GM21529 (cell line): ENCODE measurements at regions not wholly inside any gene's neighbourhood (a gene's known extent, or its start where the extent isn't known, plus 50 kb on each side); places are given as distances from the start of the nearest gene placed in this dataset.

ENCODE experiments used
- ATAC-seq: cut with Tn5 transposase; IDR thresholded peaks from one replicate; pipeline ENCODE4 v1.9.1; 2021; ENCODE audit not compliant: unreplicated experiment

DNA sequence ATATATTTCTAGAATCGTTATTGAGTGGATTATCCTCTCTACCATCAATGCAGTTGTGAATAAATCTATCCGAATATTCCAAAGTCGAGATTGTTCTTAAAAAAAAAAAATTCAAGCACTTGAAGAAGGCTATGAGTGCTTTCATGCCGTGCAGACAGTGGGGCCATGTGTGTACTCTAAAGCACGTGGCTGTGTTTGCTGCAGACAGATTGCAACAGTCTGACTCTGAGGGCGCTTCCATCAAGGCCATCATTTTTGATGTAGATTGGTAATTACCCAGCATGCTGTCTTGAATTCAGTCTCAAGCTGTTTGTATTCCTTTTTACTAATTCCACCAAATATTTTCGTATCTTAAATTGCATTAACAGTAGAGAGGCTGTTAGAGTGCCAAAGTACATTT, 325.9 kb upstream of the LINC00305 start:
- no peak for ATAC-seq

DNA sequence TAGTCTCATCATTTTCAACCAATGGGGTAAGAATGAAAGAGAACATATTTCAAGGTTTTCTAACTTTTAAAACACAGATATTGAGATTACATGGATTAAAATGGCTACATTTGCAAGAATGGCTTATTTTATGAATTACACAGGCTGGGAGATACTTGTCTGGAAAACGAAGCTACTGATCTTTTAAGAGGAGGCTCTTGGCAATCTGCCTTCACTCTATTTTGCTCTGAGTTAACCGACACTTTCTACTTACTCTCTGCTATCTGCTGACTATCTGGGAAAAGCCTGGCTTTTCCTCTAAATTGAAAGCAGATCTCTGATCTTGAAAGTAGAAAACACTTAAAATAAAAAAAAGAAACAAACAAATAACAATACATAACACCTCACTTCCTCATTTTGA, 325.4 kb upstream of the LINC00305 start:
- ATAC-seq, result no peak

DNA sequence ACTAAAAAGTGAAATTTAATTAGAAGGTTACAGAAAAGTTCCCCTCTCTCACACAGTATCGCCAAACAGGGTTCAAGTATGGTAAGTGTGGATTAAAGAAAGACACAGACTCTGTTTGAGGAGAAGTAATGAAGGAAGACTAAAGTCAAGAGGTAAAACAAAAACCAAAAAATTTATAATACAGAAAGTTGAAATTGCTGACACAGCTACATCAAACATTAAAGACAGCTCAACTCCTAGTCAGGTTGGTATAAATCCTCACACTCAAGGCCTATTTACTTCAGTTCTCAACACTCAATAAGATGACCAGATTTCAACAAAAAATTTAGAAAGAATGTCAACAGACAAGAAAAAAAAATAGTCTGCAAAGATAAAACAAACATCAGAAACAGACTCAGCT, 300.5 kb upstream of the LINC00305 start:
- ATAC-seq, result no peak

DNA sequence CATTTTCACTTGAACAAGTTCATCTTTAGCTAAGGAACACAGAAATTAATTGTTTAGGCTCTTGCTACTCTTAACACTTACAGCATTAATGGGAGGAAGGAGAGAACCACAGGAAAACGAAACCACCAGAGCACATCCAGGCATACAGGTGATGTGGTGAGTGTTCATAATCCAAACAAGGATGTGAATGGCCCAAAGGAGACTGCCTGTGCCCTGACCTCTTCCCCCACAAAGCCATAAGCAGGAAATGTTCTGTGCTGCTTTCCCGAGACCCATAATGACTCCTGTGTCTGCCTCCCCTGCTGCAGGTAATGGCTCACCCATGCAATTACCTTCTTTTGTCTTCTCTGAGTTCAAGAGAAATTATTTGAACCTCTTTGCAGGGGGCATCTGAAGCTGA, 295.9 kb upstream of the LINC00305 start:
- no peak for ATAC-seq

DNA sequence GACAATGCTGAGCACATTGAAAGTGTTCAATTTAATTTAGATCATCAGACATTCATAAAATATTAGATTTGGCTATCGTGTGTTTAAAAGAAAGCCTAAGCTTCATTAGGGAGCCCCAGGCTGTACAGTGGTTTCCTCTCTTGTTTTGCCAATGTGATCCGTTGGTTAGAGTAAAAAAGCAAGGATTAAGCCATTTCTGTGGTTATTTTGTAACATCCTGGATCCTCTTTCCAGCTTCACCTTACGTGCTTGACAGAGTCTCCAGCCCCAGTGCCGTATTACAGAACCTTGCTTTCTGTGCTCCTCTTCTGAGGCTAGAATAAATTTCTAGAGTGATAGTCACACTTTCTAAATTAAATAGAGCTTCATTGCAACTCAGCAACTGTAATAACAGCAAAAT, 289.3 kb upstream of the LINC00305 start:
- no peak for ATAC-seq

DNA sequence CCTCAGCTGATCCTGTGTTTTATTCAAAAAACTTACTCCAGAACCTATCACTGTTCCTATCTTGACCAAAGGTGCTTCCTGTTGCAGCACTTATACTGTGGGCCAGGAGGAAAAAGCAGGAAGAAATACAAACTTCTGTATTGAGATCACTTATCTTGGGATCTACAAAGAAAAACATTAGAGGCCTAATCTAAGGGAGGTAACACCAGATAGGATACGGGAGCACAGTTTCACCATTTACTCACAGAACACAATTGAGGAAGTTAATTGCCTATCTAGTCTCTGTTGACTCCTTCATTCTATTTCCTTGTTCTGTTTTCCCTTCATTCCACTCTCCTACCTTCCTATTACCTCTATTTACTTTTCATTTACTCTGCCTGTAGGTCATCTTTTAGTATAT, 287.2 kb upstream of the LINC00305 start:
- no peak for ATAC-seq

DNA sequence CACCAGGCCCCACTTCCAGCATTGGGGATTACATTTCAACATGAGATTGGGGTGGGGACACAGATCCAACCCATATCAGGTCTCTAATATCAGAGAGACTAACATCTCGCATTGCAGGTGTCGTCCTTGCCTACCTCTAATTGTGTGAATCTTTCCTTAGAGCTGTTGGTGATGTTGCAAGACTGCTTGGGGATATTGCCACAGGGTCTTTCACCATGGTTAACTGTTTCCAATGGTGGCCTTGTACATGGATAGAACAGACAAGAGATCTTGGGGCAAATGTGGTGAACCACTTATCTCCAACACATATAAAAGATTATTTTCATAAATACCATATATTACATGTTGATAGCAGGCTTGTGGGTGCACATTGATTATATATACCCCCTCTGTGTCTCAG, 270.3 kb upstream of the LINC00305 start:
- ATAC-seq, result no peak

DNA sequence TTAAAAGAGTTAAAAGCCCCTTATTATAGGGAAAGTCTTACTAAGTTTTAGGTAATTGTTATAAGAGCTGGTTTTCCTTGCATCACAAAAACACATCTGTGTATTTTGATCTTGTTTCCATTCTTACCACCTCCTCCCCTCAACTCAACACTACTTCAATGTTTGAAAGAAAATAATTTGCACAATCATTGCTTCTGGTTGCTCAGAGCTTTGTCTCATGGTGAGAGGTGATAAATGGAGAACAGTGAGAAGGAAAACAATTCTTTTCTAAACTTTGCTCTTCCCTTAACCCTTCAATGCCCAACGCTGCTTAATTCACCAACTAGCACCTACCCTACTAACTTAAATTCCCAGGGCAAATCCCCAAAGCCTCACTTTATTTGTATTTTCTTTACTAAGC, 268.1 kb upstream of the LINC00305 start:
- ATAC-seq, result no peak

DNA sequence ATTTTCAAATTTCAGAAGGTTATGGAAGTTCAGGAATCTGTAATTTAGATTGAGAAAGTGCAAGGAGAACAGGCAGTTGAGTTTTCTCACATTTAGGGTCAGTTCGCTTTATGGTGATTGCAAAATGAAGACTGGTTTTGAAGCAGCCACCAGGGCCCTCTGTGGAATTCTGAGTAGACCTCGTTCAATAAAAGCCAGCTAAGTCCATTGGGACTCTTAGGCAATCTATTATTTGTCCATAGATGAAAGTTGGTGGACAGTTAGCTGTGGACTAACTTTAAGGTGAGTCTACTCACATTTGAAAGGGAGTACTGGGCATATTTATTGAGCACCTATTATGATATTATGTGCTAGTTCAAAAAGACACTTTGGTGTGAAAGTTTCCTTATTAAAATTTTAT, 266.3 kb upstream of the LINC00305 start:
- ATAC-seq, result no peak

DNA sequence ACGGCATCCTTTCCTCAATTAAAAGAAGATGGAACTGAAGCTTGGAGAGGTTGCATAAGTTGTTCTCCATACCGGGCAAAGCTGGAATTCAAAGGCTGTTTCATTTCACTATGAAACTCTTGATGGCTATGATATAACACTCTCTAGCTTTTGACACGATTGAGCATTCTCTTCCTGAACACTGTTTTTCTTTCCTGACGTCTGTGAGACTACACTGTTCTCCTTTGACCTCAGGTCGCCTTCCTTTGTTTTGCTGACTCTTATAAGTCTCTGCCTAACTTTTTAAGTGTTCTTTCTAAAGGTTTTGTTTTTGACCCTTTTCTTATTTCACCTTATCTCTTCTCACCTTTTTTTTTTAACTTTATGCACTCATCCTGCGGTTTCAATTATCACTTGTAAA, 261.8 kb upstream of the LINC00305 start:
- no peak for ATAC-seq

DNA sequence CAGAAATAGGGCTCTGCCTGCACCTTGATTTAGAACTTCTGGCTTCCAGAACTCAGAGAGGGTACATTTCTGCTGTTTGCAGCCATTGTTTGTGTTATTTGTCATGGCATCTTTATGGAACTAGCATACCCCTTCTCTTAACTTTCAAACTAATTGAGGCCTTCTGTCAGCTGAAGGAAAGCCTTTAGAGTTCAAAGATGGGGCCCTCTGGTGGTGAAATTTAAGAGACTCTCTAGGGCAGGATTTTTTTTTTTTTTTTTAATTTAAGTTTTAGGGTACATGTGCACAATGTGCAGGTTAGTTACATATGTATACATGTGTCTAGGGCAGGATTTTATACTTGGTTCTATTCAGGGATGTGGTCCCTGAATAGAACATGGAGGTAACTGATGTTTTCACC, 260.6 kb upstream of the LINC00305 start:
- ATAC-seq, result no peak

DNA sequence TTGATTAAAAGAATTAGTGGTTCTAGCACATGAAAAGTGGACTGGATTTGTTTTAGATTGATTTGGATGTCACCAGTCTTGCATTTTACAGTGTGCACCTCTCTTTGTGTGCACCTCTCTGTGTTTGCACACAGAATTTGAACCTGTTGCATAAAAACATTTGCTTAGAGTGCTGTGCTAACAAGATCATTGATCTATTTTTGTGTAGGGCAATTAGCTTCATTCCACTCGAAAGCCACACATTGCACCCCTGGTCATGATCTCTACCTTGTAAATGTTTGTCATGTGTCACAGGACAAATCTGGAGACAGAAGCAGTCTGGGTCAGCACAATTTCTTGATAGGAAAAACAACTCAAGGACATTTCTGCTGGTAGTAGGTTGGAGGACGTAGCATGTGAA, 258.7 kb upstream of the LINC00305 start:
- ATAC-seq, result no peak

DNA sequence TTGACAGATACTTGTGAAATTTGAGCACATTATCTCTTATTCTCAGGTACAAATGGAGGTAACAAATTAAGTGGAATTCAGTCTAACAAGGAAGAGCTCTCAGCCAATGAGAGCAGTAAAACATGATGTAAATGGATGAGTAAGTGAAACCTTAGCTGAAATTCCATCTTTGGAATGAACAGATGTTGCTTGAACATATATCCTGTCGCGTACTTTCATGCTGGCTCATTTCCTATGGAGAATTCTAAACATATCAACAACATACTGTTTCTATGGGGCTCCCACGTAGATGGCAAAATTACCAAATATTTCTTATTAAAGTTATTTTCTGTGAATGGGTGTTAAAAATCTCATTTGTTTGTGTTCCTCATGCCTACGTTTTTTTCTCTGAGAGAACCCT, 256.3 kb upstream of the LINC00305 start:
- no peak for ATAC-seq

DNA sequence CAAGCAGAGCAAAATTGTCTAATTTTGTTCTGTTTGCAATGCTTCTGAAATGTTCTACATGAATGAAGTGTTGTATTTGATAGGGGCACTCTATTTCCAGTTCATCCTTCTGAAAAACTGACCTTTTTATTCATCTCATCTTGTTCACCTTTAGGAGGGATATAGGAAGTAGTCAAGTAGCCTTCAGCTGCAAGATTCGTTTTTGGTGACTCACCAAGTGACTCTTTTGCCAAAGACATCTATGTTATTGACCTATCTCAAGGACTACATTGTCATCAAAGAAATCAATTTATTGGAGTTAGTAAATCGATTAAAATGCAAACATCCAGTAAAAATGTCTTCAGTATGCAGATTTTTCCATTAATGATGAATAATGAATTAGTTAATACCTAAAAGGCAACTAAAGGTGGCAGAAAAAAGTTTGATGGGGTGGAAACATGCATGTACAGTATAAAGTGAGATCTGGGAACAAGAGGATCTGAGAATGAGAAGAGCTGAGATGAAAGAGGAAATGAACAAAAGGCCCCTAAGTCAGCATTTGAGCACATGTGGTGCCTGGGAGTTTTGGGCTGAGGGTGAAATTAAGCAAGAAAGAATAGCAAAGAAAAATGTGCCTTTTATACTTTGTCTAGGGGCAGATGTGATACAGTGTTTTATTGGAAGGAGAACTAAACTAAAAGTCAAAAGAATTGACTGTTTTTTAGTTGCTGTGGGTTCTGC, 255.1 kb upstream of the LINC00305 start:
- no peak for ATAC-seq

DNA sequence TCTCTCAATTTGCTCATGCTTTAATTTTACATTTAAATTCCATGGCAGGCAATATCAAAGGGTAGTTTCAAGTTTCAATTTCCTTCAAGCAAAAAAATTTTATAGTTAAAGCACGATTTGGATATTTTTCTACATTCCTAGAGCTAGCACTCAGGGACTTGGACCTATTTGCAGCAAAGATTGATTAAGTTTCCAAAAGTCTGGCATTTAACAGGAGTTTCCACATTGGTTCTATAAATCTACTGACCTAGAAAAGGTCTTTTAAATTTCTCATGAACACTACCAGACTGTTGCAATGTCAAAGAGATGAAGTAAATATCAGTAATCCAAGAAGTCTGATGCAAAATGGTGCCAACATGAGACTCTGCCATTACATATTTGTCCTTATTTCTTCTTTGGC, 253.7 kb upstream of the LINC00305 start:
- ATAC-seq, result no peak

DNA sequence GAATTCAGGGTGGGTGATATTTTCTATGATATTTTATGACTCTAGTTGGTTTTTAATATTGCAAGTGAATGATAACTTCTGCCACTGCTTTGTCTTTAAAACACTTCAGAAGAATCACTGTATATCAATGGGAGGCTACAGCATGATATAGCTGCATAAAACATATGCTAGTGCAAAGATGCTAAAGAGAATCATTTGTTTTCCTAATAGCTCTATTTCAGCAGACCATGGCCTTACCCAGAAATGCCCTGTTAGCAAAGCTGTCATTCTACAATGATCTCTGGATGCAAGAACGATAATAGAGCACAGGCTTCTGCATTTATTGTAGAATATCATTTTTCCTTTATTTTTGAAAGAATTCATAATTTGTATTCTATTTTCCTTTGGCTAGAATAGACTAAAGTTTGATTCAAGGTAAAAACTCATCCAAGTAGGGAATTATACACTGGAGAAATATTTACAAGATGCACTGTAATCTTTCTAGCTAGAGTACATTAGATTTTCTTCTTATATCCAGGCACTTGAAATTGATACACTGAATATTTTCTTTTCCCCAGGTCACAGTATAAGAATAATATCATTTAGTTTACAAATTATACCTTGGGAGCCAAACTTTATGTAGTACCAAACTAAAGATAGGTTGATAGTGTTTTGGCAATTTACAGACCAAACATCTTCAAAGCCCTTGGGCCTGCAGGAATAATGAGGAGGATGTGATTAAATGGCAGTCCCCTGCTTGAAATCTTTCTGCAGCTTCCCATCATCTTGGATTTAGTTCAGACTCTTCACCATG, 252.6 kb upstream of the LINC00305 start:
- no peak for ATAC-seq

DNA sequence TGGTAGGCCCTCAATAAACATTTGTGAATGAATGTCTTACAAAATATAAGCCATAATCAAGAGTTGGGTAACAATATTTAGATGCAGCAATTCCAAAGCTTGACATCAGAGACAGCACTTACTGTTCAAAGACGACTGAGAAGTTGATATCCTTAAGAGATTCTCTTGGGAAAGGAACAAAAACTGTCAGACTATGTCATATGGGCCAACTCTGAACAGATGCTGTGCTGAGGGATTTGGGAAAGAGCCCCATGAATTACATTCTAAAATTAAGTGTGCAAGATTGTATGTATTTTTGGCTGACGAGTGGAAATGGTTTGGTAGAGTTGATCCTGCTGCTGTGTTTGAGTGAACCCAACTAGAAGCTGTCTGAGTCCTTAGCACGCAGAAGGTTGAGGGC, 250.7 kb upstream of the LINC00305 start:
- ATAC-seq, result no peak

DNA sequence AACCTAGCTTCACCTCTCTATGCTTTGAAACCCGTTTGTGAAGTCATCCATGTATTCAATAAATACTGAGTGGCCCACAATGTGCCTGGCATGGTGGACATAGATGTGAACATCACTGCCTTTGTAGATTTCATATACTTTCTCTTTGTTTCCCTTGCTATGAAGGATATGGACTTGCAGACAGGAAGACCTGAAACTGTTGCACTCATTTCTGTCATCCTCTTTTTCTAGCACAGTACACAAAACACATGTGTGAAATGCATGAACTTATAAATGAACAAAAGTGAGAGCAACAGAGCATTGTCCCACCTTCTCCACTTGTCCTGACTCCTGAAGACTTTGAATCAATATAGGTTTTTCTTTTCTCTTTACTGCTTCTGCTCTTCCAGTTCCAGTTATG, 249.4 kb upstream of the LINC00305 start:
- no peak for ATAC-seq

DNA sequence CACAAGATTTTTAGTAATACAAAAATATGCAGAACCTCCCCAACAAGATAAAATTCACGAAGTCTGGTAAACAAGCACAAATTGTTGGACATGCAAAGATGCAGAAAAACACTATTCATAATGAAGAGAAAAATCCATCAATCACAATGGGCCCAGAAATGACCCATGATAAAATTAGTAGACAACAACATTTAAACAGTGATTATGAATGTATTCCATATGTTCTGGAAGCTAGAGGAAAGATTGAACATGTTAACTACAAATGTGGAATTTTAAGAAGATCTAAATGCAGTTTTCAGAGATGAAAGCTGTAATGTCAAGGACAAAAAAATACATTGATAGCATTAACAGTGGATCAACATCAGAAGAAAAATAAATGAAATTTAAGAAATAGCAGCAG, 243.3 kb upstream of the LINC00305 start:
- ATAC-seq, result no peak

DNA sequence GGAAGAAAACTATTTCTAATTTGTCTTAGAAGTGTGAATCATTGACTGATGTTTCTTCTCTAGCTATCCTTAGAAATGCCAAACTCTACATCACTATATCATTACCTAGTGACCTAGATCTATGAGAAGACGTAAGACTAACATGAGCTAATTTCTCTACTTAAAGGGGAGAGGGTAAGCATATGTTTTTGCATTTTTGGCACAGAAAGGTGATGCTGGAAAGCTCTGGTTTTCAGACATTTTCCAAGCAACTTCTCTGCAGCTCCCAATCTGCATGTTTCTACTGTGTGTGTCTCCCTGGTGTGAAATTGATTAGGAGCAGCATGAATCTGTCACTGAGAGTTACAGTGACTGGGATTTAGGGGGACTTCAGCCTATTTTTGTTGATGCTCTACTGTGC, 235.2 kb upstream of the LINC00305 start:
- no peak for ATAC-seq

DNA sequence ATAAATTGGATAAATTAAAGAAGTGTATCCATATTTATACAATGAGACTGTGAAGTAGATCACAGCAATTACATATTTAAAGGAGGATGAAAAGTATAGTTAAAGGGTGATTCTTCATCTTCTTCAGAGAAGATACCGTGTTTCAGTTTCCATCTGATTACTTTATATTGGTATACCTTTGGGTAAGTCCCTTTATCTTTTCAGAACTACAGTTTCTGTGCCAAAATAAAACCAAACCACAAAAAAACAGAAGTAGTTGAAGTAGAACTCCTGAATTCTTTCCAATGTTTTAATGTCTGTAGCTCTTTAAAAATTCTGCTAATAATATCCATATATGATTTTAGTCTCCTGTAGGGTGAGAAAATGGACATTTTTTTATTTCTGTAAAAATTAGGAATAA, 231.2 kb upstream of the LINC00305 start:
- ATAC-seq, result peak; percentile 94

DNA sequence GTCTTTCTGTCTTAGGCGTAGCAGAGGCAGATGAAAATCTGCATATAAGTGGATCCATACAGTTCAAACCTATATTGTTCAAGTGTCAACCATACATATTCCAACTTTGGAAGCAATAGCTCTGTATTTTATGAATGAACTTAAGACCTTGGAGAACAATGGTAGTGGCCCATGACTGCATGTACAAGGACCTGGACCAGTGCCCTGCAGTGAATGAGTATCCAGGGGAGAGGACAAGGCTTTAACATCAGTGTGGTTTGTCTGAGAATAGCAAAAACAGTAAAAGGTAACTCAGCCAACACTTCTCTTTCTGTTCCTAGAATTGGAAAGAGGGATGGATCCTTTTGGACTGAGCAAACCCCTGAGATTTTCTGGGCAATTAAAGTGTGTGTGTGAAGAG, 230.8 kb upstream of the LINC00305 start:
- ATAC-seq, result peak; percentile 9

DNA sequence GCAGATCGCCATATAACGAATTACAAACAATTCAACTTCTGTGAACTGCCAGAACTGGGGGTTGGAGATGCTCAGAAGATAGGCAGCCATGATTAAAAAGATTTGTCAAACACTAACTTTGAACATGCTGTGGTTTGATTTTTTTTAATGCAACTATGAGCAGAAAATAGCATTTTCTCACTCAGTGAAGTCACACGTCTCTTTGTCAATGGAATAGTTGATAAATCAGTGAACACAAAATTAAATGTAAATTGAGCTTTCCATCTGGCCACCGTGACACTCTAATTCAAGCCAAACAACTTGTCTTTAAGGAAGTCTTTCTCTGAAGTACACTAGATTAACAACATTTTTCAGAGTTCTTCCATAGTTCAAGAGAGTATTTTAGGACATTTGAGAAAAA, 228.6 kb upstream of the LINC00305 start:
- no peak for ATAC-seq
